ENCODE measurements at regions not wholly inside any gene's neighbourhood (a gene's known extent, or its start where the extent isn't known, plus 50 kb on each side); places are given as distances from the start of the nearest gene placed in this dataset.

- TF ChIP-seq POLR2A (IDR thresholded peaks at IDR 0.05), result no peak
- no peak for TF ChIP-seq CTCF (IDR thresholded peaks at IDR 0.05)
Measured at GRCh38 chr1:170351366-170351946, 180.5 kb upstream of the GORAB start.

Measured in right lobe of liver (tissue), 4 donors.